Memory B cell (primary cell): ENCODE measurements at regions not wholly inside any gene's neighbourhood (a gene's known extent, or its start where the extent isn't known, plus 50 kb on each side); places are given as distances from the start of the nearest gene placed in this dataset.

Experiments used
- ATAC-seq: fragments of 150-1000 bp; cut with Tn5 transposase; 2 replicates; pipeline ENCODE4 v1.10.0; 2021; ENCODE audit warnings: low read depth, mild to moderate bottlenecking, moderate library complexity
- DNase-seq, 2 donors: peaks; one replicate each; pipeline ENCODE4 v3.0.0; 2022; ENCODE audit warnings: low spot score in 2 of 2
- H3K27ac Mint-ChIP-seq: one replicate; pipeline ENCODE4 v1.8.0; 2022; ENCODE audit warnings: mild to moderate bottlenecking, moderate library complexity, mixed read lengths
- H3K27me3 Mint-ChIP-seq: one replicate; pipeline ENCODE4 v1.8.0; 2022; ENCODE audit warnings: mixed read lengths
- H3K36me3 Mint-ChIP-seq: one replicate; pipeline ENCODE4 v1.8.0; 2022; ENCODE audit warnings: mild to moderate bottlenecking, mixed read lengths
- H3K4me1 Mint-ChIP-seq: one replicate; pipeline ENCODE4 v1.8.0; 2022; ENCODE audit warnings: mixed read lengths
- H3K4me3 Mint-ChIP-seq: one replicate; pipeline ENCODE4 v1.8.0; 2022; ENCODE audit warnings: mild to moderate bottlenecking, moderate library complexity, mixed read lengths
- H3K9me3 Mint-ChIP-seq: one replicate; pipeline ENCODE4 v1.8.0; 2022; ENCODE audit warnings: mixed read lengths

GRCh38 chr5:129399069-129399468, 61.0 kb upstream of the ADAMTS19 start:
- H3K27ac Mint-ChIP-seq = no peak overlapping the region
- no peak overlapping the region for H3K4me3 Mint-ChIP-seq
- H3K27me3 Mint-ChIP-seq = no peaks in the 10 kb centered on the region
- H3K4me1 Mint-ChIP-seq = no peaks in the 10 kb centered on the region
- peaks cover 10% of the 10 kb centered on the region for H3K9me3 Mint-ChIP-seq
- no peaks in the 10 kb centered on the region for H3K36me3 Mint-ChIP-seq
- DNase-seq = no peak
- no peak for ATAC-seq

- no peaks in the 10 kb centered on the region for H3K27me3 Mint-ChIP-seq
- H3K27ac Mint-ChIP-seq = no peak overlapping the region
- no peak overlapping the region for H3K4me3 Mint-ChIP-seq
- peaks cover 10% of the 10 kb centered on the region for H3K9me3 Mint-ChIP-seq
- H3K36me3 Mint-ChIP-seq = no peaks in the 10 kb centered on the region
- no peaks in the 10 kb centered on the region for H3K4me1 Mint-ChIP-seq
- ATAC-seq (no peak), DNase-seq (no peak)
These were observed 59.6 kb upstream of the ADAMTS19 start for GRCh38 chr5:129400395-129400983.

- Mint-ChIP-seq H3K9me3 (no peaks in the 10 kb centered on the region), H3K27ac (no peak overlapping the region)
These were observed 54.9 kb upstream of the ADAMTS19 start for GRCh38 chr5:129405222-129405621.

GRCh38 chr5:129406440-129406839, 53.7 kb upstream of the ADAMTS19 start:
- ATAC-seq = no peak
- H3K4me1 Mint-ChIP-seq = no peaks in the 10 kb centered on the region
- H3K27me3 Mint-ChIP-seq = no peaks in the 10 kb centered on the region
- H3K27ac Mint-ChIP-seq = no peak overlapping the region
- no peaks in the 10 kb centered on the region for H3K9me3 Mint-ChIP-seq
- no peak for DNase-seq
- no peaks in the 10 kb centered on the region for H3K36me3 Mint-ChIP-seq
- no peak overlapping the region for H3K4me3 Mint-ChIP-seq

More at GRCh38 chr5:129405222-129405621, 54.9 kb upstream of the ADAMTS19 start:
- no peak for DNase-seq
- Mint-ChIP-seq H3K36me3 (no peaks in the 10 kb centered on the region), H3K4me1 (no peaks in the 10 kb centered on the region), H3K4me3 (no peak overlapping the region), H3K27me3 (no peaks in the 10 kb centered on the region)
- ATAC-seq = no peak
